GM12878 (cell line): ENCODE measurements at regions not wholly inside any gene's neighbourhood (a gene's known extent, or its start where the extent isn't known, plus 50 kb on each side); places are given as distances from the start of the nearest gene placed in this dataset.

Experiments used
- BRCA1 ChIP-seq: IDR thresholded peaks from 2 replicates; pipeline ENCODE4 v1.6.1; 2011; ENCODE audit warnings: low read depth, low read length, improper control_type of control experiment
- CTCF ChIP-seq, 3 experiments: IDR thresholded peaks in 2 of 3; conservative IDR thresholded peaks in 1 of 3; 2 replicates each; pipeline ENCODE4 v1.5.1; 2011; ENCODE audit warnings: low read depth in 3 of 3, low read length in 3 of 3, mild to moderate bottlenecking in 3 of 3, control low read depth in 2 of 3, moderate library complexity in 2 of 3, inconsistent platforms in 1 of 3, mixed read lengths in 1 of 3; ENCODE audit not compliant: control insufficient read depth in 2 of 3, insufficient read depth in 1 of 3; ENCODE audit errors: extremely low read depth in 1 of 3
- GATAD2B ChIP-seq: fragments of 450-650 bp; conservative IDR thresholded peaks from 2 replicates; pipeline ENCODE4 v1.6.1; 2017; ENCODE audit warnings: low read depth, mild to moderate bottlenecking, moderate library complexity
- TBL1XR1 ChIP-seq: IDR thresholded peaks from 2 replicates; pipeline ENCODE4 v1.6.1; 2012; ENCODE audit warnings: low read depth, low read length, improper control_type of control experiment

DNA sequence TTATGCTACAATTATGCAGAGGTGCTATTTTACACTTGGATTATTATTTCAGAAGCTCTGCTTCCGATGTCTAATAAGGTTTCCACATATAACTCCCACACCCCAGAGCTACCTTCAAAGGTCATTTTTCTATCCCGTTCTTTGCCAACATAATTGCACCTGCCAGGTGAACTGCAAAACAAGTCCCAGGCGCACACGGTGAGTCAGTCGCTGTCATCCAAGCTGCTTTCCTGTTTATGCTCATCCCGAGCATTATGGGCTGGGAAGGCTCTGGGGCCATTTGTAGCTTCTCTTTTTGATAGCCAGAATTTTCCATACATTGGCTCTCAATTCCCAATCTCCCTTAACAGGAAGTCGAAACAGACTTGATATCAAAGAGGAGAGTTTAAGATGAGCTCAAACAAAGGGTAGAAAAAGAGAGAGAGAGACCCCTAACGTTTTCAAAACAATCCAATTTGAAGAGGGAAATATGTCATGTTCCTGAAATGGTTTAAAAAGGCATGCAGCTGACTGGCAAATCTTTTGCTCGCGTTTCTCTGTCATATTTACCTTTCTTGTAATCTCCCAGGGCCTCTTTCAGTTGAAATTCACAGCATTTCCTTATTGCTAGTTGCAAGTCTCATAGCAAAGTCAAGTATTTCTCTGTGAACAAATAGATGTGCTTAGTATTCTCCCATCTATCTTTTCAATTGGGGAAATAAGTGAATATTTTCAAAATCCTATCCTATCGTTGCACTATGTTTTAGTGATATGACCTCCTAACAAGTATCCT is 815.9 kb downstream of the KCNA4 start:
- no peak for TF ChIP-seq TBL1XR1
- no peak for TF ChIP-seq CTCF (IDR thresholded peaks at IDR 0.05 in 2 of 3, conservative IDR thresholded peaks at IDR 0.05 in 1 of 3; ENCODE audit: control insufficient read depth in 2 of 3, extremely low read depth in 1 of 3, insufficient read depth in 1 of 3, low read depth in 3 of 3, low read length in 3 of 3)
- TF ChIP-seq GATAD2B = no peak
- no peak for TF ChIP-seq BRCA1
